HG03108 (cell line): ENCODE measurements at regions not wholly inside any gene's neighbourhood (a gene's known extent, or its start where the extent isn't known, plus 50 kb on each side); places are given as distances from the start of the nearest gene placed in this dataset.

ENCODE experiments used
- ATAC-seq: cut with Tn5 transposase; IDR thresholded peaks from one replicate; pipeline ENCODE4 v1.9.1; 2021; ENCODE audit warnings: moderate library complexity; ENCODE audit not compliant: unreplicated experiment

DNA sequence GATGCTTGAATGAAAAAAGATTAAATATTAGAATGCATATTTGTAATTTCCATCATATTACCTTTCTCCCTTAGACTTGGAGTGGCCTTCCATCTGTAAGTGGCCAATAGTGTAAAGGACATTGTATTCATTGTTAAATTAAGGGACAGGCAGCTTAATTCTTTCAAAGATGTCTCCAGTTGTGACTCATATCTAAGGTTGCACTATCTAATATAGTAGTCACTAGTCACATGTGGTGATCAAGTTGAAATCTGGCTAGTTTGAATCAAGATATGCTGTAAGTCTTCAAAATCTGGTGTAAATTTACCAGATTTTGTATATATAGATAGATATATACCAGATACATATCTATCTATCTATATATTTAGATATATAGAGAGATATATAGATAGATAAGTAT is 52.4 kb upstream of the AGPS start:
- no peak for ATAC-seq

- ATAC-seq: no peak
Measured at GRCh38 chr2:177342736-177343135, 49.8 kb upstream of the AGPS start.
